ENCODE measurements at regions not wholly inside any gene's neighbourhood (a gene's known extent, or its start where the extent isn't known, plus 50 kb on each side); places are given as distances from the start of the nearest gene placed in this dataset.

GRCh38 chr4:26075583-26075982, 161.6 kb downstream of the SMIM20 start:
- Mint-ChIP-seq H3K9me3 (no peaks in the 10 kb centered on the region), H3K4me1 (peaks cover 16% of the 10 kb centered on the region), H3K4me3 (no peak overlapping the region), H3K36me3 (ENCODE audit: low read depth) (no peaks in the 10 kb centered on the region), H3K27ac (ENCODE audit: unreplicated experiment) (no peak overlapping the region), H3K27me3 (ENCODE audit: low read depth) (peaks cover 3% of the 10 kb centered on the region)
- no peak for DNase-seq (ENCODE audit: low read depth, low spot score)
- no peak for TF ChIP-seq CTCF (conservative IDR thresholded peaks at IDR 0.05)

- no peak overlapping the region for H3K27ac Mint-ChIP-seq (ENCODE audit: unreplicated experiment)
- no peaks in the 10 kb centered on the region for H3K9me3 Mint-ChIP-seq
- H3K4me1 Mint-ChIP-seq, result peaks cover 16% of the 10 kb centered on the region
- H3K4me3 Mint-ChIP-seq, result no peak overlapping the region
- TF ChIP-seq CTCF (conservative IDR thresholded peaks at IDR 0.05), result no peak
- H3K36me3 Mint-ChIP-seq (ENCODE audit: low read depth), result no peaks in the 10 kb centered on the region
- DNase-seq (ENCODE audit: low read depth, low spot score), result no peak
- peaks cover 7% of the 10 kb centered on the region for H3K27me3 Mint-ChIP-seq (ENCODE audit: low read depth)
Observed at GRCh38 chr4:26076000-26076587, 162.1 kb downstream of the SMIM20 start.

- H3K36me3 Mint-ChIP-seq (ENCODE audit: low read depth), result no peaks in the 10 kb centered on the region
- H3K9me3 Mint-ChIP-seq, result no peaks in the 10 kb centered on the region
- DNase-seq (ENCODE audit: low read depth, low spot score), result no peak
- no peak for TF ChIP-seq CTCF (conservative IDR thresholded peaks at IDR 0.05)
- peaks cover 16% of the 10 kb centered on the region for H3K4me1 Mint-ChIP-seq
- no peak overlapping the region for H3K4me3 Mint-ChIP-seq
- H3K27ac Mint-ChIP-seq (ENCODE audit: unreplicated experiment), result no peak overlapping the region
- H3K27me3 Mint-ChIP-seq (ENCODE audit: low read depth), result peaks cover 7% of the 10 kb centered on the region
Observed at GRCh38 chr4:26076896-26077295, 162.9 kb downstream of the SMIM20 start.

- Mint-ChIP-seq H3K9me3 (no peaks in the 10 kb centered on the region), H3K27ac (ENCODE audit: unreplicated experiment) (no peak overlapping the region), H3K4me1 (peaks cover 16% of the 10 kb centered on the region), H3K27me3 (ENCODE audit: low read depth) (peaks cover 7% of the 10 kb centered on the region), H3K36me3 (ENCODE audit: low read depth) (no peaks in the 10 kb centered on the region), H3K4me3 (no peak overlapping the region)
- no peak for TF ChIP-seq CTCF (conservative IDR thresholded peaks at IDR 0.05)
- no peak for DNase-seq (ENCODE audit: low read depth, low spot score)
Observed at GRCh38 chr4:26077756-26078155, 163.7 kb downstream of the SMIM20 start.

GRCh38 chr4:26080870-26081628, 167.0 kb downstream of the SMIM20 start:
- Mint-ChIP-seq H3K4me1 (no peaks in the 10 kb centered on the region), H3K27ac (ENCODE audit: unreplicated experiment) (no peak overlapping the region), H3K4me3 (no peak overlapping the region), H3K36me3 (ENCODE audit: low read depth) (no peaks in the 10 kb centered on the region), H3K27me3 (ENCODE audit: low read depth) (peaks cover 18% of the 10 kb centered on the region), H3K9me3 (no peaks in the 10 kb centered on the region)
- DNase-seq (ENCODE audit: low read depth, low spot score), result no peak
- no peak for TF ChIP-seq CTCF (conservative IDR thresholded peaks at IDR 0.05)

All from neural crest cell (in vitro differentiated cells).